WERI-Rb-1 (cell line): ENCODE measurements at regions not wholly inside any gene's neighbourhood (a gene's known extent, or its start where the extent isn't known, plus 50 kb on each side); places are given as distances from the start of the nearest gene placed in this dataset.

Source experiments
- DNase-seq: peaks from one replicate; pipeline ENCODE4 v3.0.0-alpha.2; 2020
- H3K27ac ChIP-seq: fragments of 250-450 bp; sonication (Bioruptor Pico); 2 replicates; pipeline ENCODE4 v1.5.1; 2020; ENCODE audit warnings: mild to moderate bottlenecking, moderate library complexity
- H3K27me3 ChIP-seq: fragments of 250-450 bp; sonication (Bioruptor Pico); 2 replicates; pipeline ENCODE4 v1.5.1; 2021; ENCODE audit warnings: mild to moderate bottlenecking, low read depth, moderate library complexity; ENCODE audit not compliant: insufficient read depth, severe bottlenecking
- H3K36me3 ChIP-seq: fragments of 250-450 bp; sonication (Bioruptor Pico); 2 replicates; pipeline ENCODE4 v1.5.1; 2020; ENCODE audit warnings: mild to moderate bottlenecking, moderate library complexity
- H3K4me3 ChIP-seq: 2 replicates; pipeline ENCODE4 v1.5.1; 2011; ENCODE audit warnings: low read depth, mild to moderate bottlenecking, control low read depth, low read length
- H3K9me3 ChIP-seq: fragments of 250-450 bp; sonication (Bioruptor Pico); 2 replicates; pipeline ENCODE4 v1.5.1; 2021; ENCODE audit warnings: mild to moderate bottlenecking, moderate library complexity; ENCODE audit not compliant: severe bottlenecking
- CTCF ChIP-seq: IDR thresholded peaks from 2 replicates; pipeline ENCODE4 v1.5.1; 2011; ENCODE audit warnings: low read depth, mild to moderate bottlenecking, control low read depth, inconsistent platforms, low read length

GRCh38 chr13:37407156-37407555 is 191.4 kb downstream of the POSTN start:
- TF ChIP-seq CTCF = no peak
- no peaks in the 10 kb centered on the region for H3K9me3 ChIP-seq
- H3K27me3 ChIP-seq = no peaks in the 10 kb centered on the region
- no peak overlapping the region for H3K4me3 ChIP-seq
- no peak for DNase-seq
- H3K36me3 ChIP-seq = no peaks in the 10 kb centered on the region
- no peak overlapping the region for H3K27ac ChIP-seq

- H3K27ac ChIP-seq = no peak overlapping the region
- no peaks in the 10 kb centered on the region for H3K9me3 ChIP-seq
- H3K4me3 ChIP-seq = no peak overlapping the region
- no peak for DNase-seq
- H3K27me3 ChIP-seq = no peaks in the 10 kb centered on the region
- no peaks in the 10 kb centered on the region for H3K36me3 ChIP-seq
- TF ChIP-seq CTCF = no peak
These were observed 192.5 kb downstream of the POSTN start for GRCh38 chr13:37406031-37406430.

- Histone ChIP-seq H3K36me3 (no peaks in the 10 kb centered on the region), H3K27ac (no peak overlapping the region), H3K4me3 (no peak overlapping the region), H3K9me3 (no peaks in the 10 kb centered on the region), H3K27me3 (no peaks in the 10 kb centered on the region)
- TF ChIP-seq CTCF = no peak
- no peak for DNase-seq
These were observed 194.6 kb downstream of the POSTN start for GRCh38 chr13:37403776-37404527.

GRCh38 chr13:37401721-37402120 is 196.8 kb downstream of the POSTN start:
- Histone ChIP-seq H3K9me3 (no peaks in the 10 kb centered on the region), H3K27ac (no peak overlapping the region), H3K36me3 (no peaks in the 10 kb centered on the region), H3K4me3 (no peak overlapping the region), H3K27me3 (no peaks in the 10 kb centered on the region)
- DNase-seq = no peak
- TF ChIP-seq CTCF = no peak

GRCh38 chr13:37397535-37397934 is 201.0 kb downstream of the POSTN start:
- Histone ChIP-seq H3K27me3 (no peaks in the 10 kb centered on the region), H3K36me3 (no peaks in the 10 kb centered on the region), H3K4me3 (no peak overlapping the region), H3K27ac (no peak overlapping the region), H3K9me3 (no peaks in the 10 kb centered on the region)
- TF ChIP-seq CTCF = no peak
- DNase-seq = no peak

GRCh38 chr13:37395544-37395943 is 203.0 kb downstream of the POSTN start:
- TF ChIP-seq CTCF = no peak
- Histone ChIP-seq H3K27ac (no peak overlapping the region), H3K4me3 (no peak overlapping the region), H3K27me3 (no peaks in the 10 kb centered on the region), H3K36me3 (no peaks in the 10 kb centered on the region), H3K9me3 (no peaks in the 10 kb centered on the region)
- no peak for DNase-seq
